ENCODE measurements at regions not wholly inside any gene's neighbourhood (a gene's known extent, or its start where the extent isn't known, plus 50 kb on each side); places are given as distances from the start of the nearest gene placed in this dataset.

DNA sequence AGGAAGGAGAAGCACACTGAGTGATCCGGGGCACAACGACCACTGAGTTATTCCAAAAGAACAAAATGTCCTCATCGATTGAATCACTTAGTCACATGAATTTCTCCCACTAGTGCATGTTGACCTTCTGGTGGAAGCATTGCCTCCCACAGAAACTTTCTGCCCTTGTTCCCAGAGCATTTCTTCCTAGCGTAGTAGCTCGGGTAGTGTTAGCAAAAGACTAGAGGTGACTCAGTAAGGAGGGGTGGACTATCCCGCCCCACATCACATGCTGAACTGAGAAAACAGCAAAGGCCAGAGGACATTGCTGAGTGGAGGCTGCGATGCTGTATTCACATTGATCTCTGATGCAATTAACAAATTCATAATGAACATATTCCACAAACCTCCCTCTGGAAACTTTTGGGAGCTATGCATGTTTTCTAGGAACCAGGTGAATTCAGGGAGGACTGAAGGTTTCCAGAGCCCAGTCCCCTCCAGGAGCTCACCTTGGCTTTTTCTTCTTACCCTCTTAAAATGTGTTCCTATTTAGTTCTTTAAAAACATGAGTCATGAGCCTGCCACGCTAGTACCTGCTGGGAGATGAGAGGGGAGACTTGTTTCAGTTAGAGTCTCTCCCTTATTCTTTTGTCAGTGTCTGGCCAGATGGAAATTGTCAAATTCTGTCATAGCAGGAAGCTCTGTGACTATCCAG, 507.9 kb downstream of the CDH26 start (continued):
- TF ChIP-seq, protein P1, sequence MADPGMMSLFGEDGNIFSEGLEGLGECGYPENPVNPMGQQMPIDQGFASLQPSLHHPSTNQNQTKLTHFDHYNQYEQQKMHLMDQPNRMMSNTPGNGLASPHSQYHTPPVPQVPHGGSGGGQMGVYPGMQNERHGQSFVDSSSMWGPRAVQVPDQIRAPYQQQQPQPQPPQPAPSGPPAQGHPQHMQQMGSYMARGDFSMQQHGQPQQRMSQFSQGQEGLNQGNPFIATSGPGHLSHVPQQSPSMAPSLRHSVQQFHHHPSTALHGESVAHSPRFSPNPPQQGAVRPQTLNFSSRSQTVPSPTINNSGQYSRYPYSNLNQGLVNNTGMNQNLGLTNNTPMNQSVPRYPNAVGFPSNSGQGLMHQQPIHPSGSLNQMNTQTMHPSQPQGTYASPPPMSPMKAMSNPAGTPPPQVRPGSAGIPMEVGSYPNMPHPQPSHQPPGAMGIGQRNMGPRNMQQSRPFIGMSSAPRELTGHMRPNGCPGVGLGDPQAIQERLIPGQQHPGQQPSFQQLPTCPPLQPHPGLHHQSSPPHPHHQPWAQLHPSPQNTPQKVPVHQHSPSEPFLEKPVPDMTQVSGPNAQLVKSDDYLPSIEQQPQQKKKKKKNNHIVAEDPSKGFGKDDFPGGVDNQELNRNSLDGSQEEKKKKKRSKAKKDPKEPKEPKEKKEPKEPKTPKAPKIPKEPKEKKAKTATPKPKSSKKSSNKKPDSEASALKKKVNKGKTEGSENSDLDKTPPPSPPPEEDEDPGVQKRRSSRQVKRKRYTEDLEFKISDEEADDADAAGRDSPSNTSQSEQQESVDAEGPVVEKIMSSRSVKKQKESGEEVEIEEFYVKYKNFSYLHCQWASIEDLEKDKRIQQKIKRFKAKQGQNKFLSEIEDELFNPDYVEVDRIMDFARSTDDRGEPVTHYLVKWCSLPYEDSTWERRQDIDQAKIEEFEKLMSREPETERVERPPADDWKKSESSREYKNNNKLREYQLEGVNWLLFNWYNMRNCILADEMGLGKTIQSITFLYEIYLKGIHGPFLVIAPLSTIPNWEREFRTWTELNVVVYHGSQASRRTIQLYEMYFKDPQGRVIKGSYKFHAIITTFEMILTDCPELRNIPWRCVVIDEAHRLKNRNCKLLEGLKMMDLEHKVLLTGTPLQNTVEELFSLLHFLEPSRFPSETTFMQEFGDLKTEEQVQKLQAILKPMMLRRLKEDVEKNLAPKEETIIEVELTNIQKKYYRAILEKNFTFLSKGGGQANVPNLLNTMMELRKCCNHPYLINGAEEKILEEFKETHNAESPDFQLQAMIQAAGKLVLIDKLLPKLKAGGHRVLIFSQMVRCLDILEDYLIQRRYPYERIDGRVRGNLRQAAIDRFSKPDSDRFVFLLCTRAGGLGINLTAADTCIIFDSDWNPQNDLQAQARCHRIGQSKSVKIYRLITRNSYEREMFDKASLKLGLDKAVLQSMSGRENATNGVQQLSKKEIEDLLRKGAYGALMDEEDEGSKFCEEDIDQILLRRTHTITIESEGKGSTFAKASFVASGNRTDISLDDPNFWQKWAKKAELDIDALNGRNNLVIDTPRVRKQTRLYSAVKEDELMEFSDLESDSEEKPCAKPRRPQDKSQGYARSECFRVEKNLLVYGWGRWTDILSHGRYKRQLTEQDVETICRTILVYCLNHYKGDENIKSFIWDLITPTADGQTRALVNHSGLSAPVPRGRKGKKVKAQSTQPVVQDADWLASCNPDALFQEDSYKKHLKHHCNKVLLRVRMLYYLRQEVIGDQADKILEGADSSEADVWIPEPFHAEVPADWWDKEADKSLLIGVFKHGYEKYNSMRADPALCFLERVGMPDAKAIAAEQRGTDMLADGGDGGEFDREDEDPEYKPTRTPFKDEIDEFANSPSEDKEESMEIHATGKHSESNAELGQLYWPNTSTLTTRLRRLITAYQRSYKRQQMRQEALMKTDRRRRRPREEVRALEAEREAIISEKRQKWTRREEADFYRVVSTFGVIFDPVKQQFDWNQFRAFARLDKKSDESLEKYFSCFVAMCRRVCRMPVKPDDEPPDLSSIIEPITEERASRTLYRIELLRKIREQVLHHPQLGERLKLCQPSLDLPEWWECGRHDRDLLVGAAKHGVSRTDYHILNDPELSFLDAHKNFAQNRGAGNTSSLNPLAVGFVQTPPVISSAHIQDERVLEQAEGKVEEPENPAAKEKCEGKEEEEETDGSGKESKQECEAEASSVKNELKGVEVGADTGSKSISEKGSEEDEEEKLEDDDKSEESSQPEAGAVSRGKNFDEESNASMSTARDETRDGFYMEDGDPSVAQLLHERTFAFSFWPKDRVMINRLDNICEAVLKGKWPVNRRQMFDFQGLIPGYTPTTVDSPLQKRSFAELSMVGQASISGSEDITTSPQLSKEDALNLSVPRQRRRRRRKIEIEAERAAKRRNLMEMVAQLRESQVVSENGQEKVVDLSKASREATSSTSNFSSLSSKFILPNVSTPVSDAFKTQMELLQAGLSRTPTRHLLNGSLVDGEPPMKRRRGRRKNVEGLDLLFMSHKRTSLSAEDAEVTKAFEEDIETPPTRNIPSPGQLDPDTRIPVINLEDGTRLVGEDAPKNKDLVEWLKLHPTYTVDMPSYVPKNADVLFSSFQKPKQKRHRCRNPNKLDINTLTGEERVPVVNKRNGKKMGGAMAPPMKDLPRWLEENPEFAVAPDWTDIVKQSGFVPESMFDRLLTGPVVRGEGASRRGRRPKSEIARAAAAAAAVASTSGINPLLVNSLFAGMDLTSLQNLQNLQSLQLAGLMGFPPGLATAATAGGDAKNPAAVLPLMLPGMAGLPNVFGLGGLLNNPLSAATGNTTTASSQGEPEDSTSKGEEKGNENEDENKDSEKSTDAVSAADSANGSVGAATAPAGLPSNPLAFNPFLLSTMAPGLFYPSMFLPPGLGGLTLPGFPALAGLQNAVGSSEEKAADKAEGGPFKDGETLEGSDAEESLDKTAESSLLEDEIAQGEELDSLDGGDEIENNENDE (IDR thresholded peaks at IDR 0.05; ENCODE audit: insufficient replicate concordance, low read length): no peak
- TF ChIP-seq KDM5A (IDR thresholded peaks at IDR 0.05; ENCODE audit: low read length) (no peak), SUZ12 (IDR thresholded peaks at IDR 0.05; ENCODE audit: low read length) (no peak), SP4 (IDR thresholded peaks at IDR 0.05; ENCODE audit: low read length) (no peak), JUN (IDR thresholded peaks at IDR 0.05; ENCODE audit: low read depth, low read length) (no peak), EGR1 (IDR thresholded peaks at IDR 0.05; ENCODE audit: borderline replicate concordance, low read depth, low read length) (no peak), SAP30 (IDR thresholded peaks at IDR 0.05; ENCODE audit: insufficient read depth, insufficient replicate concordance, low read length) (no peak)
- TF ChIP-seq, protein P2, sequence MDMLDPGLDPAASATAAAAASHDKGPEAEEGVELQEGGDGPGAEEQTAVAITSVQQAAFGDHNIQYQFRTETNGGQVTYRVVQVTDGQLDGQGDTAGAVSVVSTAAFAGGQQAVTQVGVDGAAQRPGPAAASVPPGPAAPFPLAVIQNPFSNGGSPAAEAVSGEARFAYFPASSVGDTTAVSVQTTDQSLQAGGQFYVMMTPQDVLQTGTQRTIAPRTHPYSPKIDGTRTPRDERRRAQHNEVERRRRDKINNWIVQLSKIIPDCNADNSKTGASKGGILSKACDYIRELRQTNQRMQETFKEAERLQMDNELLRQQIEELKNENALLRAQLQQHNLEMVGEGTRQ (IDR thresholded peaks at IDR 0.05; ENCODE audit: low read length): no peak
- TF ChIP-seq, protein P3, sequence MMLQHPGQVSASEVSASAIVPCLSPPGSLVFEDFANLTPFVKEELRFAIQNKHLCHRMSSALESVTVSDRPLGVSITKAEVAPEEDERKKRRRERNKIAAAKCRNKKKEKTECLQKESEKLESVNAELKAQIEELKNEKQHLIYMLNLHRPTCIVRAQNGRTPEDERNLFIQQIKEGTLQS (IDR thresholded peaks at IDR 0.05; ENCODE audit: insufficient read depth, low read depth, low read length): no peak

All from H1 (cell line).